Neural cell (in vitro differentiated cells): ENCODE measurements at regions not wholly inside any gene's neighbourhood (a gene's known extent, or its start where the extent isn't known, plus 50 kb on each side); places are given as distances from the start of the nearest gene placed in this dataset.

Source experiments
- H2AFZ ChIP-seq: fragments of 200-600, 300-800 bp; sonication (generic), shearing (Covaris generic); 2 replicates; pipeline ENCODE4 v1.6.0; 2014; ENCODE audit warnings: low read depth, mild to moderate bottlenecking, antibody characterized with exemption, low read length, moderate library complexity
- H3F3A ChIP-seq: fragments of 200-600 bp; shearing (Covaris generic); 2 replicates; pipeline ENCODE4 v1.6.1; 2016; ENCODE audit warnings: mild to moderate bottlenecking, moderate library complexity, mixed read lengths, antibody characterized with exemption, low read length; ENCODE audit not compliant: insufficient read depth, poor library complexity, severe bottlenecking
- H3K27ac ChIP-seq: fragments of 200-600, 300-800 bp; sonication (generic), shearing (Covaris generic); 2 replicates; pipeline ENCODE4 v1.5.1; 2014; ENCODE audit warnings: mild to moderate bottlenecking, low read length, moderate library complexity
- H3K27me3 ChIP-seq: fragments of 300-800, 200-600 bp; sonication (generic), shearing (Covaris generic); 2 replicates; pipeline ENCODE4 v1.6.0; 2014; ENCODE audit warnings: mild to moderate bottlenecking, low read depth, low read length, moderate library complexity; ENCODE audit not compliant: insufficient read depth
- H3K36me3 ChIP-seq: fragments of 300-800, 200-600 bp; sonication (generic), shearing (Covaris generic); 2 replicates; pipeline ENCODE4 v1.5.1; 2014; ENCODE audit warnings: mild to moderate bottlenecking, antibody characterized with exemption, low read length, moderate library complexity; ENCODE audit not compliant: insufficient read depth
- H3K4me2 ChIP-seq: fragments of 300-800, 200-600 bp; sonication (generic), shearing (Covaris generic); 2 replicates; pipeline ENCODE4 v1.6.0; 2014; ENCODE audit warnings: mild to moderate bottlenecking, low read length
- H3K4me3 ChIP-seq: fragments of 300-800, 200-600 bp; sonication (generic), shearing (Covaris generic); 2 replicates; pipeline ENCODE4 v1.5.1; 2014; ENCODE audit warnings: mild to moderate bottlenecking, low read length, moderate library complexity
- H3K79me2 ChIP-seq: fragments of 200-600 bp; shearing (Covaris generic); replicated peaks from 2 replicates; pipeline ENCODE4 v1.6.0; 2014; ENCODE audit warnings: mild to moderate bottlenecking, low read length, moderate library complexity; ENCODE audit not compliant: insufficient read depth
- H3K9ac ChIP-seq: fragments of 300-800, 200-600 bp; sonication (generic), shearing (Covaris generic); 2 replicates; pipeline ENCODE4 v1.6.1; 2016; ENCODE audit warnings: mild to moderate bottlenecking, low read length, mixed read lengths
- H3K9me2 ChIP-seq: fragments of 200-600 bp; shearing (Covaris generic); 2 replicates; pipeline ENCODE4 v1.6.1; 2016; ENCODE audit warnings: mild to moderate bottlenecking, low read length, mixed read lengths; ENCODE audit not compliant: insufficient read depth
- H3K9me3 ChIP-seq: fragments of 200-600, 300-800 bp; sonication (generic), shearing (Covaris generic); 2 replicates; pipeline ENCODE4 v1.6.1; 2016; ENCODE audit warnings: mild to moderate bottlenecking, mixed run types, low read length, moderate library complexity, mixed read lengths
- H4K20me1 ChIP-seq: fragments of 200-600 bp; shearing (Covaris generic); 2 replicates; pipeline ENCODE4 v1.6.1; 2016; ENCODE audit warnings: mild to moderate bottlenecking, mixed run types; ENCODE audit not compliant: insufficient read depth
- EP300 ChIP-seq: fragments of 450-650 bp; conservative IDR thresholded peaks from 2 replicates; pipeline ENCODE4 v1.6.1; 2014; ENCODE audit warnings: antibody characterized with exemption, mild to moderate bottlenecking, moderate library complexity; ENCODE audit not compliant: poor library complexity, severe bottlenecking
- EZH2 ChIP-seq: fragments of 200-600, 300-800 bp; shearing (Covaris generic), sonication (generic); IDR thresholded peaks from 2 replicates; pipeline ENCODE4 v1.6.1; 2014; ENCODE audit warnings: antibody characterized with exemption, low read length, borderline replicate concordance, mild to moderate bottlenecking; ENCODE audit not compliant: insufficient read depth, poor library complexity, severe bottlenecking
- MXI1 ChIP-seq: fragments of 450-650 bp; conservative IDR thresholded peaks from 2 replicates; pipeline ENCODE4 v1.6.1; 2014; ENCODE audit warnings: antibody characterized with exemption, mild to moderate bottlenecking; ENCODE audit not compliant: poor library complexity, severe bottlenecking
- POLR2AphosphoS5 ChIP-seq: IDR thresholded peaks from 2 replicates; pipeline ENCODE4 v1.6.1; 2012
- RAD21 ChIP-seq: fragments of 450-650 bp; conservative IDR thresholded peaks from 2 replicates; pipeline ENCODE4 v1.6.1; 2014; ENCODE audit warnings: antibody characterized with exemption, mild to moderate bottlenecking, moderate library complexity
- SMC3 ChIP-seq: fragments of 450-650 bp; conservative IDR thresholded peaks from 2 replicates; pipeline ENCODE4 v1.6.1; 2014; ENCODE audit warnings: antibody characterized with exemption, mild to moderate bottlenecking, moderate library complexity; ENCODE audit not compliant: poor library complexity
- TAF1 ChIP-seq: IDR thresholded peaks from 2 replicates; pipeline ENCODE4 v1.6.1; 2012; ENCODE audit warnings: low read depth
- TF ChIP-seq, protein P1 (sequence below): fragments of 450-650 bp; IDR thresholded peaks from 2 replicates; pipeline ENCODE4 v1.5.1; 2014; ENCODE audit warnings: antibody characterized with exemption, mild to moderate bottlenecking, moderate library complexity; ENCODE audit not compliant: poor library complexity, severe bottlenecking
- TF ChIP-seq, protein P2 (sequence below): IDR thresholded peaks from 2 replicates; pipeline ENCODE4 v1.6.1; 2012; ENCODE audit warnings: borderline replicate concordance

- no peak overlapping the region for H3K27ac ChIP-seq
- no peak overlapping the region for H3K4me2 ChIP-seq
- H4K20me1 ChIP-seq, result no peaks in the 10 kb centered on the region
- no peak overlapping the region for H3K9ac ChIP-seq
- no peaks in the 10 kb centered on the region for H3K9me3 ChIP-seq
- no peaks in the 10 kb centered on the region for H3K9me2 ChIP-seq
- H2AFZ ChIP-seq, result no peak overlapping the region
- H3K4me3 ChIP-seq, result no peak overlapping the region
- TF ChIP-seq EP300 (no peak), MXI1 (no peak), RAD21 (no peak), TAF1 (no peak)
- H3K79me2 ChIP-seq, result no peaks in the 10 kb centered on the region
- H3K36me3 ChIP-seq, result no peaks in the 10 kb centered on the region
- H3K27me3 ChIP-seq, result no peaks in the 10 kb centered on the region
- H3F3A ChIP-seq, result no peaks in the 10 kb centered on the region
Measured at GRCh38 chr2:120541972-120542670, 193.5 kb upstream of the GLI2 start.

DNA sequence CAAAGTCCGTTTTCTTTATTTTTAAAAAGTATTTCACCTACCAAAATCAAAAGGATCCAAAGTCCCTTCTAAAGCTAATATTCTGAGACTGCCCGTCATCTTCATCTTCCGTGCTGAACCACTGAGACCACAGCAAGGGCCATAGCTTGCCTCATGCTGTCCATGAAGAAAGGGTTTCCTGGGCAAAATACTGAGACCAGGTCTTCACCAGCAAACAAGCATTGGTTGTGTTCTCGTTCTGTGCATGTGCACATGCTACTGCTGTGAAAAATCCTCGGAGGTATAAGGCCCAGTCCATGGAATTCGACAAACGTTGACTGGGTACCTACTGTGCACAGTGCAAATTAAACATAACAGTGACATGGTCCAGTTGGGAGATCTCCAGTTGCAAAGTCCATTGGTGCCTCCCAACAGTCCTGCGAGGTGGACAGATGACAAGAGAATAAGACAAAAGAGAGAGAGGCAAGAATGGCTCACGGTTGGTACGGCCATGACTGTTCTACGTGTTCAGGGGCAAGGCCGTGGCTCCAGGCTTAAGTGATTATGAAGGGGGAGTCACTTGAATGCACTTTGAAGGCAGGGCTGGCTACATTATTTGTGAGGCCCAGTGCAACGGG is 192.6 kb upstream of the GLI2 start:
- Histone ChIP-seq H3K36me3 (no peaks in the 10 kb centered on the region), H3K27me3 (no peaks in the 10 kb centered on the region), H3K27ac (no peak overlapping the region), H4K20me1 (no peaks in the 10 kb centered on the region), H3F3A (no peaks in the 10 kb centered on the region), H3K9me2 (no peaks in the 10 kb centered on the region), H3K4me2 (no peak overlapping the region), H3K4me3 (no peak overlapping the region), H3K9me3 (no peaks in the 10 kb centered on the region), H2AFZ (no peak overlapping the region), H3K9ac (no peak overlapping the region), H3K79me2 (no peaks in the 10 kb centered on the region)
- TF ChIP-seq, protein P1, sequence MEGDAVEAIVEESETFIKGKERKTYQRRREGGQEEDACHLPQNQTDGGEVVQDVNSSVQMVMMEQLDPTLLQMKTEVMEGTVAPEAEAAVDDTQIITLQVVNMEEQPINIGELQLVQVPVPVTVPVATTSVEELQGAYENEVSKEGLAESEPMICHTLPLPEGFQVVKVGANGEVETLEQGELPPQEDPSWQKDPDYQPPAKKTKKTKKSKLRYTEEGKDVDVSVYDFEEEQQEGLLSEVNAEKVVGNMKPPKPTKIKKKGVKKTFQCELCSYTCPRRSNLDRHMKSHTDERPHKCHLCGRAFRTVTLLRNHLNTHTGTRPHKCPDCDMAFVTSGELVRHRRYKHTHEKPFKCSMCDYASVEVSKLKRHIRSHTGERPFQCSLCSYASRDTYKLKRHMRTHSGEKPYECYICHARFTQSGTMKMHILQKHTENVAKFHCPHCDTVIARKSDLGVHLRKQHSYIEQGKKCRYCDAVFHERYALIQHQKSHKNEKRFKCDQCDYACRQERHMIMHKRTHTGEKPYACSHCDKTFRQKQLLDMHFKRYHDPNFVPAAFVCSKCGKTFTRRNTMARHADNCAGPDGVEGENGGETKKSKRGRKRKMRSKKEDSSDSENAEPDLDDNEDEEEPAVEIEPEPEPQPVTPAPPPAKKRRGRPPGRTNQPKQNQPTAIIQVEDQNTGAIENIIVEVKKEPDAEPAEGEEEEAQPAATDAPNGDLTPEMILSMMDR, result no peak
- TF ChIP-seq, protein P2, sequence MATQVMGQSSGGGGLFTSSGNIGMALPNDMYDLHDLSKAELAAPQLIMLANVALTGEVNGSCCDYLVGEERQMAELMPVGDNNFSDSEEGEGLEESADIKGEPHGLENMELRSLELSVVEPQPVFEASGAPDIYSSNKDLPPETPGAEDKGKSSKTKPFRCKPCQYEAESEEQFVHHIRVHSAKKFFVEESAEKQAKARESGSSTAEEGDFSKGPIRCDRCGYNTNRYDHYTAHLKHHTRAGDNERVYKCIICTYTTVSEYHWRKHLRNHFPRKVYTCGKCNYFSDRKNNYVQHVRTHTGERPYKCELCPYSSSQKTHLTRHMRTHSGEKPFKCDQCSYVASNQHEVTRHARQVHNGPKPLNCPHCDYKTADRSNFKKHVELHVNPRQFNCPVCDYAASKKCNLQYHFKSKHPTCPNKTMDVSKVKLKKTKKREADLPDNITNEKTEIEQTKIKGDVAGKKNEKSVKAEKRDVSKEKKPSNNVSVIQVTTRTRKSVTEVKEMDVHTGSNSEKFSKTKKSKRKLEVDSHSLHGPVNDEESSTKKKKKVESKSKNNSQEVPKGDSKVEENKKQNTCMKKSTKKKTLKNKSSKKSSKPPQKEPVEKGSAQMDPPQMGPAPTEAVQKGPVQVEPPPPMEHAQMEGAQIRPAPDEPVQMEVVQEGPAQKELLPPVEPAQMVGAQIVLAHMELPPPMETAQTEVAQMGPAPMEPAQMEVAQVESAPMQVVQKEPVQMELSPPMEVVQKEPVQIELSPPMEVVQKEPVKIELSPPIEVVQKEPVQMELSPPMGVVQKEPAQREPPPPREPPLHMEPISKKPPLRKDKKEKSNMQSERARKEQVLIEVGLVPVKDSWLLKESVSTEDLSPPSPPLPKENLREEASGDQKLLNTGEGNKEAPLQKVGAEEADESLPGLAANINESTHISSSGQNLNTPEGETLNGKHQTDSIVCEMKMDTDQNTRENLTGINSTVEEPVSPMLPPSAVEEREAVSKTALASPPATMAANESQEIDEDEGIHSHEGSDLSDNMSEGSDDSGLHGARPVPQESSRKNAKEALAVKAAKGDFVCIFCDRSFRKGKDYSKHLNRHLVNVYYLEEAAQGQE, result no peak
- TF ChIP-seq SMC3, result no peak
- no peak for TF ChIP-seq MXI1
- no peak for TF ChIP-seq POLR2AphosphoS5
- TF ChIP-seq EZH2, result no peak
- no peak for TF ChIP-seq TAF1
- no peak for TF ChIP-seq RAD21
- TF ChIP-seq EP300, result no peak
